Lung microvascular endothelial cell (primary cell): ENCODE measurements at regions not wholly inside any gene's neighbourhood (a gene's known extent, or its start where the extent isn't known, plus 50 kb on each side); places are given as distances from the start of the nearest gene placed in this dataset.

Source experiments
- DNase-seq, 2 donors: peaks; one replicate each; pipeline versions ENCODE4 v3.0.0 to v3.0.0-alpha.2; 2010; ENCODE audit warnings: low read depth in 2 of 2

GRCh38 chr2:163459986-163460385 lies 275.8 kb downstream of the FIGN start:
- DNase-seq = no peak

GRCh38 chr2:163456953-163457743 lies 278.7 kb downstream of the FIGN start:
- DNase-seq = no peak

DNA sequence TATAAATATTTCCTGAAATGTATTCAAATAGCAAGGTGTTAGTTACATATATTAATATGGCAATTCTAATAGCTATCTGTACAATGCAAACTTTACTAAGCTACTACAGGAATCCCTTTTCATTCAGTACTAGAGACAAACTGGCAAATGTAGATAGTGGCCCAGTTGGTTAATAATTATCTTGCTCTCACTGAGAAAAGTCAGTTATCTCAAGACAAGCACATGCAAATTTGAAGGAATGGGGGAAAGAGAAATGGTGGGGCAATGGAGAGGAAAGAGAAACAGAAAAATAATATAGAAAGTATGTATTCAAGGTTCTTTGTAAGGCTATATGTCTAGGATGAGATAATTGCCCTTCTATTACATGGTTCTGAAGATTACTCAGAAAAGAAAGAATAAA lies 280.0 kb downstream of the FIGN start:
- DNase-seq = no peak

GRCh38 chr2:163453920-163454319 lies 281.9 kb downstream of the FIGN start:
- DNase-seq = no peak

DNA sequence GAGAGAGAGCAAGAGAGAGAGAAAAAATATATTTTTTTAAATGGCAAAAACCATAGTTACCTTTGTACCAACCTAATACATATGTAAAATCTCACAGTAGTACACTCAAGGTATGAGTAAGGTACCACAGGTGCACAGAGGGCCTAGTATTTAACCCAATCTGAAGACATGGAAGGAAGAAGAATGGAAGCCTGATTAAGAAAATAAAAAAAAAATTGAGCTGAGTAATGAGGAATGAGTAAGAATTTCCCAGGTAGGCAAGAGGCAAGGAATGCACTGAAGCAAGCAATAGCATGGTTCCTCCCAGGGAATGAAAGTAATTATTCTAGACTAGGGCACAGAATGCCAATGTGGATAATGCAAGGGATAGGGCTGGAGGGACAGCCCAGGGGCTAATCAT lies 294.2 kb downstream of the FIGN start:
- no peak for DNase-seq

GRCh38 chr2:163436963-163437362 lies 298.8 kb downstream of the FIGN start:
- no peak for DNase-seq

GRCh38 chr2:163428187-163428586 lies 307.6 kb downstream of the FIGN start:
- no peak for DNase-seq

DNA sequence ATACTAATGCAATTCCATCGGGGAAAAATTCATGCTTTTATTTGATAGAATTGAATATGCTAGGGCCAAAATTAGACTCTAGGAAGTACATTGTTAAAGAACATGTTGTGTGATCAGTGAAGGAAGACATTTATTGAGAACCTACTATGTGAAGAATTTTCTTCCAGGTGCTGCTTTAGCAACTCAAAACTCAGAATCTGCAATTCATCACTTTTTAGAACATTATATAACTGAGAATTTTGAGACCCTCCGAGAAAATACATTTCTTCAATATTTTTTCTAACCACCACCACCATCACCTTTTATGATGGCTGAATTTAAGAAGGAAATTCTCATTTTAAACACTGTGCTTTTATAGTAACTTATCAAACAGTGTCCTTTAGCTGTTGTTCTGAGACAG lies 315.2 kb downstream of the FIGN start:
- DNase-seq = no peak

- peak in 1 of 2 donors; percentile 67 for DNase-seq
Observed at GRCh38 chr2:163419000-163419830, 316.6 kb downstream of the FIGN start.

- no peak for DNase-seq
Observed at GRCh38 chr2:163417596-163418337, 318.0 kb downstream of the FIGN start.

DNA sequence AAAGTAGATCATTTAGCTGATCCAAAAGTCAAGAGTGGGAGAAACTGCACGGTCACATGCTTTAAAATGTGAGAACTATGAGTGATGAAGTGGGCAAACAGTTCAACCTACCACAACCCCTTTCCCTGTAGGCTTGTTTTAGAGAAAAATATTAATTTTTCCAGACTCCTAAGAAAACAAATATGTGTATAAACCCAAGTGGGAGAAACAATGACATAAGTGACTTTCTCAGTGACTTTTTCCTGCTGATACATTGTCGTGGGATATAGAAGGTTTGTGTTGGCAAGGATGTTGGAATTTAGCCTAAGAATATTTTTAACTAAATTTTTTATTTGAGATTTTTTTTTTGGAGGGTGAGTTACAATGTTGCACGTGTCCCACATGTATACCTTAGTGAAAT lies 321.7 kb downstream of the FIGN start:
- peak in 1 of 2 donors; percentile 65 for DNase-seq

DNA sequence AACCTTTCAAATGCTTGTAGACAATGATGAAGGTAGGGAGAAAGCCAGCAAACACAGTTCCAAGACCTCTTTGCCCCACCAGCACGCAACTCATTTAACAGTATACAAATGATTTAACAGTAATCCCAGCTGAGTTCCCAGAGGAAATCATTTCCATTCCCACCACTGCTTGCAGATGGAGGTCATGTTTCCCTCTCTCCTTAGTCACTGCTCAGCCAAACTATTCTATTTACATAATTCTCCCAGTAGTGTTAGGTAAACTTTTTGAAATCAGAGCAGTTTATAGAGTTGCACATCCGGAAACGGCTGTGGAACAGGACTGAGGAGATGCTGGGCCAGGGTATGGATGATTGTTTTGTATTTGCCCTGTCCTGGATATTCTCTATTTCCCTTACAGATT lies 328.5 kb downstream of the FIGN start:
- DNase-seq = no peak

DNA sequence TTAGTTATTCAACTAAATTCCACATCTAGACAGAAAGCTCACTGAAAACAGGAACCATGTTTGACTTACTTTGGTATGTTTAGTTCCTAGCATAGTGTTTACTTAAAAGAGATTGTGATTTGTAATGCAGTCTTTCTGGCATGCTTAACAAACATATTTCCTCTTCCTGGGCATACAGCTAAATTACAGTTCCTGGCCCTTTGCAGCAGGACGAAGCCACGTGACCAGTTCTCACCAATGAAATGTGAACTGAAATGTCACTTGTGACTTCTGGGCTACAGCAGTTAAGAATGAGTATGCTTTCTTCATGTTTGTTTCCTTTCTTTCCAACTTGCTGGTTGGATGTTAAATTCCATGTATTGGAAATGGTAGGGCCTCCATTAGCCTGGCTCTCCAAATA lies 330.5 kb downstream of the FIGN start:
- DNase-seq = no peak

DNA sequence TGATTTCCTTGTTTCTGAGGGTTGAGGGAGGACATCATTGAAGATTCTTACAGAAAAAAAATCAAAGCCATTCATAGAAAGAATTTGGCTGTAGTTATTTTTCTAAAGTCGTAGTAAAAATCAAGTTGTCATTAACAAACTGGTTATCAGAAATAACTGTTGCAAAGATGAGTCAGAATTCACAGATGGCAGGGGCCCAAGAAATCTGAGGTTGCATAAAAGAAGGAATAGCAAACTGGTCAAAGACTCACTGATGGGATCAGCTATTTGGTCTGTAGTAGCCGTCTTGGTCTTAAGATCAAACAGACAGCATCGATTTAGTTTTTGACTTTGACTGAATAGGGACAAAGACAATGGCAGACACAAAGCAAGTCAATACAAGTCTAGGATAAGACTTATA lies 334.3 kb downstream of the FIGN start:
- DNase-seq = peak in 1 of 2 donors; percentile 5

DNA sequence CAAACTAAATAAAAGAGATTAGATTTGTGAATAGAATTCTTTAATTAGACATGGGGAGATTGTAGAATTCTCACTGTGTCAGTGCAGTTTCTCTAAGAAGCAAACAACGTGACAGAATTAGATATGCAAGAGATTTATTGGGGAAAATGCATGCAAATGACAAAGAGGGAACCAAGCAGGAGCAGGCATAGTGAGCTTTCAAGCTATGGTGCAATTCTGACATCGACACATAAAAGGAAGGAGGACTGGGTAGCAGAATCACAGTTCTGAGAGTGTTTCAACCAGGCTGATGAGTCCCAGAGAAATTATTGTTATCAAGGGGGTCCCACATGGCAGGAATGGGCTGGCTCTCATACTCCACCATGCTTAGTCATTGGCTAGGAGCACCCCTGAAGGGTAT lies 338.4 kb downstream of the FIGN start:
- DNase-seq = no peak

DNA sequence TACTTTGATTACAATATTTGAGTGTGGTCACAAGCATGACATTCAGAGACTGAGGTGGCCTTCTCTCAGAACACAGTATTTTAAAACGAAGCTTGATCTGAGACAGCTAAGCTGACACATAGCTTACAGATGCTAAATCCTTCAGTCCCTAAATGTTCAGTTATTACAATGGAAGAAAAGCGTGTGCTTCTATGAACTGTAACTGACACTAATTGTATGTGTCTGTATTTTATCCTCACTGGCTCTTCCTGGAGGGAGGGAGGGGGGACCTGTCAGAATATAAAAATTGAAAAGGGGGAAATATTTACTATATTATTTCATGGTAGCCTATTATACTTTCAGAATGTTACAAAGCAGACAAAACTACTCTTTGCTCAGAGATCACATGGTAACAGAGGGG lies 340.2 kb downstream of the FIGN start:
- no peak for DNase-seq

GRCh38 chr2:163389838-163390237 lies 346.0 kb downstream of the FIGN start:
- DNase-seq = no peak

DNA sequence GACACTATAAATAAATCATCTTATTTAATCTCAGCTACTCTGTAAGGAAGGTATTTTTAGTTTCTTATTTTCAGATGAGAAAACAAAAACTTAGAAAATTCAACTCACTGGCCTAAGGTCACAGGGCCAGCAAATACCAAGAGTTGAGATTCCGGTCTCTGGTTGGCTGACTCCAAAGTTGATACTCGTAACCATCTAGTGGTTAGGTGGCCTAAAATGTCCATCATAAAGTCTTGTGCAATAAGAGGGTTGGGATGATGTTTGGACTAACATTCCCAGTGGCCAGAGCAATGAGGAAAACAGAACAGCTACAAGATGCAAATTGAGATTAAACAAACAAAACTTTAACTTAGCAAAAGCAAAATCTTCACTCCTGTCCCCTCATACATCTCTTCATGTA lies 360.3 kb downstream of the FIGN start:
- no peak for DNase-seq

DNA sequence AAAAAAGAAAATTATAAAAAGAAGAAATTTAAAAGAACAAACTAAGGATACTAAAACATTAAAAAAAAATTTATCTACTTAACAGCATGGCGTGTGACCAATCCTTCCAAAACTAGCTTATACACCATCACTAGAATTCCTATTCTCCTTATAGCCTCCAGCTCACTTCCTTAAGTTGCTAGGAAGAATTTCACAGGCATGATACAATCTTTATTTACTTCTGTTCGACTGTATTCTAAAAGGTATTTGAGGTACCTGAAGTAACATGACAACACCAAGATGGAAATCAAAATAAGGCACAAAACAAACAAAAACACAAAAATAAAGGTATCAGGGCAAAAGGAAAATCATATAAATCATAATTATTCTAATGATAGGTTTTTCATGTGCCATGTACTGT lies 360.7 kb downstream of the FIGN start:
- DNase-seq = no peak

DNA sequence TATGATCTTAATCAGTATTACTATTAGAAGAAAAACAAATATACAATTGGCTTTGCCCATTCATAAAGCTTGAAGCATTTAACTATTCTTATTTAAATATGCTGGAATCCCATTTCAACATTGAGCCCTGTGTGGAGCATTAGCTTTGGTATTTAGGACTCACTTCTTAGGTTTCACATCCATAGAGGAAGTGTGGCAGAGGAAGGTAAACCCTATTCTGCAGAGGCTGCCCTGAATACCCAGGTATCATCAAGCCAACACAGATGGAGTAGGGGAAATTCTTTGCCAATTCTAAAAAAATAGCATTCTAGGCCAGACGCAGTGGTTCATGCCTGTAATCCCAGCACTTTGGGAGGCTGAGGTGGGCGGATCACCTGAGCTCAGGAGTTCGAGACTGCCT lies 361.5 kb downstream of the FIGN start:
- DNase-seq = no peak

GRCh38 chr2:163373496-163373895 lies 362.3 kb downstream of the FIGN start:
- no peak for DNase-seq

- DNase-seq = no peak
Observed at GRCh38 chr2:163370169-163370886, 365.5 kb downstream of the FIGN start.
